SK-N-MC (cell line): ENCODE measurements at regions not wholly inside any gene's neighbourhood (a gene's known extent, or its start where the extent isn't known, plus 50 kb on each side); places are given as distances from the start of the nearest gene placed in this dataset.
"Not testable (repeated sequence)": the region's sequence is repeated elsewhere in the genome, so short reads cannot be mapped to it uniquely, and the experiment has no call there.

ENCODE experiments used
- DNase-seq: peaks from one replicate; pipeline ENCODE4 v3.0.0-alpha.2; 2011; ENCODE audit warnings: low read depth, low spot score
- H3K27ac ChIP-seq: fragments of 200-600 bp; sonication (generic); 2 replicates; pipeline ENCODE4 v1.5.1; 2016; ENCODE audit warnings: mixed run types
- H3K36me3 ChIP-seq: fragments of 200-600 bp; sonication (generic); 2 replicates; pipeline ENCODE4 v1.6.1; 2017; ENCODE audit warnings: antibody characterized with exemption, low read length, mixed read lengths; ENCODE audit not compliant: insufficient read depth
- H3K4me3 ChIP-seq: fragments of 200-600 bp; sonication (generic); 2 replicates; pipeline ENCODE4 v1.5.1; 2016
- H3K9ac ChIP-seq: fragments of 200-600 bp; sonication (generic); 2 replicates; pipeline ENCODE4 v1.8.0; 2017; ENCODE audit warnings: mixed run types, mixed read lengths; ENCODE audit not compliant: insufficient read length
- H3K9me3 ChIP-seq: fragments of 200-600 bp; sonication (generic); 2 replicates; pipeline ENCODE4 v1.6.1; 2017; ENCODE audit warnings: low read depth, mild to moderate bottlenecking, antibody characterized with exemption, low read length, moderate library complexity, mixed read lengths
- EZH2 ChIP-seq: fragments of 200-600 bp; sonication (generic); IDR thresholded peaks from one replicate; pipeline ENCODE4 v1.6.1; 2017; ENCODE audit warnings: antibody characterized with exemption
- FOXP2 ChIP-seq: optimal IDR thresholded peaks from 2 replicates; pipeline ENCODE3; 2011; ENCODE audit warnings: mild to moderate bottlenecking, moderate library complexity; ENCODE audit not compliant: insufficient read depth; ENCODE audit errors: extremely low read length, control extremely low read depth
- POLR2AphosphoS5 ChIP-seq: IDR thresholded peaks from 2 replicates; pipeline ENCODE4 v1.6.1; 2012; ENCODE audit warnings: mild to moderate bottlenecking, low read depth, low read length, borderline replicate concordance

DNA sequence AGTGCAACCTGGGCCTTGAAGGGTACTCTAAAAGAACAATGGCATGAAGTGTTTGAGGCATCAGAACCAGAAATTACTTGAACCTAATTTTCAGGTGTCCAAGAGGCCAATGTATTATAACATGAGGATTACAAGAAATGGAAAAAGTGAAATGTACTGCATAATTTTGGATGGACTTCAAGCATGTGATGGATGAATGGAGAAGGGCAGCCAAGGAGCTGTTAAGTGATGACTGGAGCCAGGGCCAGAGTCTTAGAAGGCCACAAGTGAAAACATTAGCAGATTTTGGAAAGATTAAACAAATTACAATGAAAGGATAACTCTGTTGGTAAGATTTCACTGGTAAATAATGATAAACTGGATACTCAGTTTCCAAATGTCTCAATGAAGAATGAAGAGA lies 738.2 kb downstream of the CD109 start:
- Histone ChIP-seq H3K9ac (no peak overlapping the region), H3K9me3 (no peaks in the 10 kb centered on the region), H3K27ac (no peak overlapping the region), H3K36me3 (no peaks in the 10 kb centered on the region), H3K4me3 (no peak overlapping the region)
- TF ChIP-seq POLR2AphosphoS5 (no peak), EZH2 (no peak), FOXP2 (no peak)
- no peak for DNase-seq

DNA sequence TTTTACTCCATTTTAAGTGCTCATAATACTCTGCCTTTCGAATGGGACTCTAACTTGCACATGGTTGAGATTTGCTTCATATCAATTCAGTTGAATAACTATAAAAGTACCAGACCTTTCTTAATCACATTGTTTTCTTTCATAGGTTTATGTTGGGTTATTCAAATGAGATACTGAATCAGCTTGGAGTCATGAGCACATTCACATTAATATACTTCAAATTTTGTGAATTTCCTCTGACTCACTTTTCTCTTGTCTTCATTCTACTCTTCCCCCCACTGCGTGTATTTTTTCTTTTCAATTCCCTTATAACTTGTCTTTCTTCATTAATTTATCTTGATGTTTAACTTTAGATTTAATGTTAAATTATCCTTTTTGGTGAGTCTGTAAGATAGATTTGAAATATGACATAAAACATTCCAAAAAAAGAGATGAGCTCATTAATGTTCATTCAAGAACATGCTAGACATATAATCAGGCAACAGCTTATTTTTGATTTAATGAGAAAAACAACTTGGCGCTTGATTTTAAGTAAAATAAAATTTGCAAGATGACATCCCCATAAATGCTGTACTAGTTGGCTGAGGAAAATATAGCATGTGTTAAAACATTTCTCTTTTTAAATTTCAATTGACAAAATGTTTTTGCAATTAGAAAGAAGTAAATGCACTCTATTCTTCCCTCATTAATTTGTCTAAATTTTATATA lies 736.0 kb downstream of the CD109 start:
- Histone ChIP-seq H3K4me3 (no peak overlapping the region), H3K36me3 (no peaks in the 10 kb centered on the region), H3K9me3 (no peaks in the 10 kb centered on the region), H3K9ac (no peak overlapping the region), H3K27ac (no peak overlapping the region)
- DNase-seq, result no peak
- TF ChIP-seq POLR2AphosphoS5 (no peak), FOXP2 (no peak), EZH2 (no peak)

- Histone ChIP-seq H3K9ac (no peak overlapping the region), H3K4me3 (no peak overlapping the region), H3K36me3 (no peaks in the 10 kb centered on the region), H3K27ac (no peak overlapping the region), H3K9me3 (no peaks in the 10 kb centered on the region)
- TF ChIP-seq FOXP2, result no peak
- no peak for TF ChIP-seq EZH2
- no peak for TF ChIP-seq POLR2AphosphoS5
- DNase-seq, result no peak
Observed at GRCh38 chr6:74420221-74420620, 724.2 kb downstream of the CD109 start.

DNA sequence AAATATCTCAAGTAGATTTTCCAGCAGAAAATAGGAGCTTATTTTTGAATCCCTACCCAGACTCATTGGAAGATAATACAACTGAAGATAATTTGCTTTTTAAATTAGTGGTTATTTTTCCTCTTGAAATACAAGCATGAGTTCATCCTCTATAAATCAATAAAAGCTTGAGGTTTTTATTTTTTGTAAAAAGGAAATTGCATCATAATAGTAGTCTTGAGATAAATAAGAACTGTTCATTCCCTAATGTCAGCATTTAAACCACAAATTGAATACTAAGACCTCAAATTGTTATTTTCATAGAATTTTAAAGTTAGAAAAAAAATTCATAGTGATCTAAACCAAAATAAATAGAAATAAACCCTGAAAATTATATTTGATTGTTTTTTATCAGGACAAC lies 719.1 kb downstream of the CD109 start:
- Histone ChIP-seq H3K27ac (no peak overlapping the region), H3K9me3 (no peaks in the 10 kb centered on the region), H3K9ac (no peak overlapping the region), H3K4me3 (no peak overlapping the region), H3K36me3 (no peaks in the 10 kb centered on the region)
- no peak for TF ChIP-seq EZH2
- no peak; the same call in 1 of the 2 replicates for TF ChIP-seq POLR2AphosphoS5
- no peak for TF ChIP-seq FOXP2
- DNase-seq, result peak; percentile 55

DNA sequence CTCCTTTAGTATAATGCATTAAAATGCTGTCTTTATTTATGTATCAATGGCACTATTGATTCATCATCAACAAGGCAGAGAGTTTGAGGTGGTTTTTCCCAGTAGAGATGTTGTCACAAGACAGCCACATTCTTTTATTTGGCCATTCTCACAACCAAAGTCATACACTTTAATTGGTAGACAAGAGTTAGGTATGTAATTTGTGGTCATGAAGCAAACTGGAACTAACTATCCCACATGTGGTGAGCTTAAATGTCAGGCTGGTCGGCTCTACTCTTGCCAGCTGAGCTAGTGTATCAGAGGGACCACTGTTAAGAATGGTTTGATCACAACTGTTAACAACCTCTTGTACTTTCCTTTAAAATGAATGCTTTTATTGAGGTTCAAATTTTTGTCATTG lies 714.6 kb downstream of the CD109 start:
- Histone ChIP-seq H3K9me3 (no peaks in the 10 kb centered on the region), H3K27ac (no peak overlapping the region), H3K36me3 (no peaks in the 10 kb centered on the region), H3K4me3 (no peak overlapping the region), H3K9ac (no peak overlapping the region)
- TF ChIP-seq FOXP2, result no peak
- no peak for TF ChIP-seq POLR2AphosphoS5
- no peak for DNase-seq

DNA sequence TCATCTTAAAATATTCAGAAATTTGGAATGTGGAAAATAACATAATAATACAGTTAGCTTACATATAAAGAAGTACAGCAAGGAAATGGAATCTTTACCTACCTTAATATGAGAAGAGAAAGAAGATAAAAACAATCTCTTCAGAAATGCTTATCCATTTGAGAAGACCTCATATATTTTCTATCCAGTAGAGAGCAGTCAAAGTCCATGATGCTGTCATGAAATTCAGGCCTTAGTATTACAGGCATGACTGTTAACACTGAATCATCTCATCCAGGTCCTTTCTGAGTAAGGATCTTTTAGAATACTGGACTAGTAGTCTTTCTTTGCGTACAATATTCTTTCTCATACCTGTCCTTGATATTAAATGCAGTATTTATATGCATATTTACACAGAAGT lies 713.4 kb downstream of the CD109 start:
- H3K36me3 ChIP-seq, result no peaks in the 10 kb centered on the region
- no peaks in the 10 kb centered on the region for H3K9me3 ChIP-seq
- no peak for TF ChIP-seq EZH2
- TF ChIP-seq FOXP2, result no peak
- TF ChIP-seq POLR2AphosphoS5, result no peak
- no peak overlapping the region for H3K9ac ChIP-seq
- no peak overlapping the region for H3K4me3 ChIP-seq
- no peak for DNase-seq
- no peak overlapping the region for H3K27ac ChIP-seq

- no peak for DNase-seq
- no peak overlapping the region for H3K4me3 ChIP-seq
- no peak for TF ChIP-seq FOXP2
- no peak for TF ChIP-seq EZH2
- no peak for TF ChIP-seq POLR2AphosphoS5
Observed at GRCh38 chr6:74408844-74409243, 712.8 kb downstream of the CD109 start.

GRCh38 chr6:74404366-74404765 lies 708.4 kb downstream of the CD109 start:
- H3K4me3 ChIP-seq, result no peak overlapping the region
- H3K36me3 ChIP-seq, result no peaks in the 10 kb centered on the region
- H3K9me3 ChIP-seq, result no peaks in the 10 kb centered on the region
- DNase-seq, result no peak
- H3K27ac ChIP-seq, result no peak overlapping the region
- no peak for TF ChIP-seq EZH2
- TF ChIP-seq POLR2AphosphoS5, result no peak
- TF ChIP-seq FOXP2, result no peak
- no peak overlapping the region for H3K9ac ChIP-seq

More at GRCh38 chr6:74408844-74409243, 712.8 kb downstream of the CD109 start:
- H3K36me3 ChIP-seq, result no peaks in the 10 kb centered on the region
- no peaks in the 10 kb centered on the region for H3K9me3 ChIP-seq
- no peak overlapping the region for H3K9ac ChIP-seq
- H3K27ac ChIP-seq, result no peak overlapping the region

- no peaks in the 10 kb centered on the region for H3K9me3 ChIP-seq
- no peak overlapping the region for H3K27ac ChIP-seq
- no peaks in the 10 kb centered on the region for H3K36me3 ChIP-seq
- no peak for TF ChIP-seq POLR2AphosphoS5
- no peak for TF ChIP-seq FOXP2
- TF ChIP-seq EZH2, result no peak
- no peak for DNase-seq
- no peak overlapping the region for H3K4me3 ChIP-seq
- no peak overlapping the region for H3K9ac ChIP-seq
Observed at GRCh38 chr6:74402781-74403180, 706.8 kb downstream of the CD109 start.

GRCh38 chr6:74378437-74378836 lies 682.4 kb downstream of the CD109 start:
- not testable (repeated sequence) for H3K36me3 ChIP-seq, H3K9me3 ChIP-seq, H3K4me3 ChIP-seq, DNase-seq, H3K27ac ChIP-seq, H3K9ac ChIP-seq
